Activated CD4-positive, alpha-beta memory T cell treated with anti-CD3 and anti-CD28 coated beads, Interleukin-2, amount 10 ng/mL, durations not matched to agents 7 days and 5 days (primary cell): ENCODE measurements at regions not wholly inside any gene's neighbourhood (a gene's known extent, or its start where the extent isn't known, plus 50 kb on each side); places are given as distances from the start of the nearest gene placed in this dataset.
"Not testable (repeated sequence)": the region's sequence is repeated elsewhere in the genome, so short reads cannot be mapped to it uniquely, and the experiment has no call there.

Experiments
- CTCF ChIA-PET: fragments of 350-600 bp; sonication (Branson Sonifier 250); formaldehyde crosslinking; loops from one replicate; lab custom pipeline; 2021; ENCODE audit warnings: antibody characterized with exemption, inconsistent platforms; lab: Charles Lee
- POLR2A ChIA-PET: fragments of 350-600 bp; sonication (Branson Sonifier 250); formaldehyde crosslinking; loops from one replicate; lab custom pipeline; 2021; ENCODE audit warnings: antibody characterized with exemption; lab: Charles Lee
- DNase-seq: peaks from one replicate; pipeline ENCODE4 v3.0.0-alpha.2; 2020
- H3K27ac Mint-ChIP-seq: one replicate; pipeline ENCODE4 v1.8.0; 2021; ENCODE audit warnings: mild to moderate bottlenecking, mixed read lengths
- H3K27me3 Mint-ChIP-seq: one replicate; pipeline ENCODE4 v1.8.0; 2021; ENCODE audit warnings: mixed read lengths
- H3K36me3 Mint-ChIP-seq: one replicate; pipeline ENCODE4 v1.8.0; 2021; ENCODE audit warnings: low read depth, mixed read lengths
- H3K4me1 Mint-ChIP-seq: one replicate; pipeline ENCODE4 v1.8.0; 2021; ENCODE audit warnings: mixed read lengths
- H3K4me3 Mint-ChIP-seq: one replicate; pipeline ENCODE4 v1.8.0; 2021; ENCODE audit warnings: mild to moderate bottlenecking, mixed read lengths
- H3K9me3 Mint-ChIP-seq: one replicate; pipeline ENCODE4 v1.8.0; 2021; ENCODE audit warnings: mixed read lengths

GRCh38 chr17:72460711-72461110, 339.9 kb downstream of the SOX9 start:
- Mint-ChIP-seq H3K4me1 (no peaks in the 10 kb centered on the region), H3K27ac (no peak overlapping the region), H3K36me3 (no peaks in the 10 kb centered on the region), H3K27me3 (no peaks in the 10 kb centered on the region), H3K4me3 (no peak overlapping the region), H3K9me3 (no peaks in the 10 kb centered on the region)
- no peak for DNase-seq
- CTCF ChIA-PET: no interaction called here
- POLR2A ChIA-PET: no interaction called here

GRCh38 chr17:72461757-72462156, 340.9 kb downstream of the SOX9 start:
- H3K9me3 Mint-ChIP-seq: no peaks in the 10 kb centered on the region
- H3K4me3 Mint-ChIP-seq: no peak overlapping the region
- no peaks in the 10 kb centered on the region for H3K4me1 Mint-ChIP-seq
- no peaks in the 10 kb centered on the region for H3K36me3 Mint-ChIP-seq
- DNase-seq: no peak
- no peaks in the 10 kb centered on the region for H3K27me3 Mint-ChIP-seq
- no peak overlapping the region for H3K27ac Mint-ChIP-seq
- CTCF ChIA-PET: interaction anchor here (0.6 kb wide), 1 partner anchor 890 kb away, joined by 6 read pairs; no protein-coding TSS in a partner anchor
- POLR2A ChIA-PET: no interaction called here

- no peak for DNase-seq
- no peaks in the 10 kb centered on the region for H3K4me1 Mint-ChIP-seq
- no peaks in the 10 kb centered on the region for H3K36me3 Mint-ChIP-seq
- no peak overlapping the region for H3K4me3 Mint-ChIP-seq
- no peak overlapping the region for H3K27ac Mint-ChIP-seq
- POLR2A ChIA-PET: no interaction called here
- CTCF ChIA-PET: no interaction called here
- no peaks in the 10 kb centered on the region for H3K27me3 Mint-ChIP-seq
- no peaks in the 10 kb centered on the region for H3K9me3 Mint-ChIP-seq
These were observed 341.6 kb downstream of the SOX9 start for GRCh38 chr17:72462407-72462806.

GRCh38 chr17:72462814-72463213, 342.0 kb downstream of the SOX9 start:
- CTCF ChIA-PET: no interaction called here

GRCh38 chr17:72463287-72464102, 342.7 kb downstream of the SOX9 start:
- H3K4me1 Mint-ChIP-seq: no peaks in the 10 kb centered on the region
- POLR2A ChIA-PET: no interaction called here
- no peaks in the 10 kb centered on the region for H3K9me3 Mint-ChIP-seq
- no peak overlapping the region for H3K4me3 Mint-ChIP-seq
- H3K36me3 Mint-ChIP-seq: no peaks in the 10 kb centered on the region
- H3K27me3 Mint-ChIP-seq: no peaks in the 10 kb centered on the region
- CTCF ChIA-PET: no interaction called here
- no peak overlapping the region for H3K27ac Mint-ChIP-seq
- no peak for DNase-seq

More at GRCh38 chr17:72462814-72463213, 342.0 kb downstream of the SOX9 start:
- POLR2A ChIA-PET: no interaction called here
- DNase-seq: no peak
- H3K4me1 Mint-ChIP-seq: no peaks in the 10 kb centered on the region
- no peaks in the 10 kb centered on the region for H3K36me3 Mint-ChIP-seq
- H3K4me3 Mint-ChIP-seq: no peak overlapping the region
- no peaks in the 10 kb centered on the region for H3K27me3 Mint-ChIP-seq
- no peak overlapping the region for H3K27ac Mint-ChIP-seq
- H3K9me3 Mint-ChIP-seq: no peaks in the 10 kb centered on the region

- CTCF ChIA-PET, DNase-seq, H3K36me3 Mint-ChIP-seq, H3K4me1 Mint-ChIP-seq, H3K27me3 Mint-ChIP-seq, POLR2A ChIA-PET, H3K4me3 Mint-ChIP-seq, H3K27ac Mint-ChIP-seq, H3K9me3 Mint-ChIP-seq: not testable (repeated sequence)
These were observed 343.4 kb downstream of the SOX9 start for GRCh38 chr17:72464221-72464620.

- Mint-ChIP-seq H3K36me3 (no peaks in the 10 kb centered on the region), H3K4me1 (no peaks in the 10 kb centered on the region), H3K9me3 (no peaks in the 10 kb centered on the region), H3K27me3 (no peaks in the 10 kb centered on the region), H3K4me3 (no peak overlapping the region), H3K27ac (no peak overlapping the region)
- DNase-seq: no peak
- CTCF ChIA-PET: no interaction called here
- POLR2A ChIA-PET: no interaction called here
These were observed 344.6 kb downstream of the SOX9 start for GRCh38 chr17:72465191-72466024.

- no peaks in the 10 kb centered on the region for H3K36me3 Mint-ChIP-seq
- no peaks in the 10 kb centered on the region for H3K4me1 Mint-ChIP-seq
- ChIA-PET CTCF (no interaction called here), POLR2A (no interaction called here)
- H3K9me3 Mint-ChIP-seq: no peaks in the 10 kb centered on the region
- no peaks in the 10 kb centered on the region for H3K27me3 Mint-ChIP-seq
- no peak for DNase-seq
- no peak overlapping the region for H3K27ac Mint-ChIP-seq
- no peak overlapping the region for H3K4me3 Mint-ChIP-seq
These were observed 345.4 kb downstream of the SOX9 start for GRCh38 chr17:72466199-72466598.

- DNase-seq: no peak
- H3K36me3 Mint-ChIP-seq: no peaks in the 10 kb centered on the region
- ChIA-PET CTCF (no interaction called here), POLR2A (no interaction called here)
- no peaks in the 10 kb centered on the region for H3K9me3 Mint-ChIP-seq
- H3K4me3 Mint-ChIP-seq: no peak overlapping the region
- no peaks in the 10 kb centered on the region for H3K27me3 Mint-ChIP-seq
- H3K4me1 Mint-ChIP-seq: no peaks in the 10 kb centered on the region
- H3K27ac Mint-ChIP-seq: no peak overlapping the region
These were observed 345.8 kb downstream of the SOX9 start for GRCh38 chr17:72466606-72467005.

- H3K27me3 Mint-ChIP-seq: no peaks in the 10 kb centered on the region
- H3K27ac Mint-ChIP-seq: no peak overlapping the region
- H3K4me1 Mint-ChIP-seq: no peaks in the 10 kb centered on the region
- ChIA-PET CTCF (no interaction called here), POLR2A (no interaction called here)
- no peaks in the 10 kb centered on the region for H3K9me3 Mint-ChIP-seq
- H3K4me3 Mint-ChIP-seq: no peak overlapping the region
- DNase-seq: no peak
- H3K36me3 Mint-ChIP-seq: no peaks in the 10 kb centered on the region
These were observed 347.2 kb downstream of the SOX9 start for GRCh38 chr17:72467841-72468653.

GRCh38 chr17:72468841-72469240, 348.0 kb downstream of the SOX9 start:
- H3K4me1 Mint-ChIP-seq: no peaks in the 10 kb centered on the region
- POLR2A ChIA-PET: no interaction called here

GRCh38 chr17:72470121-72470705, 349.4 kb downstream of the SOX9 start:
- POLR2A ChIA-PET: no interaction called here
- no peak for DNase-seq
- CTCF ChIA-PET: no interaction called here
- H3K4me3 Mint-ChIP-seq: no peak overlapping the region
- no peaks in the 10 kb centered on the region for H3K4me1 Mint-ChIP-seq
- H3K9me3 Mint-ChIP-seq: no peaks in the 10 kb centered on the region
- H3K36me3 Mint-ChIP-seq: no peaks in the 10 kb centered on the region
- H3K27me3 Mint-ChIP-seq: no peaks in the 10 kb centered on the region
- no peak overlapping the region for H3K27ac Mint-ChIP-seq

More at GRCh38 chr17:72468841-72469240, 348.0 kb downstream of the SOX9 start:
- Mint-ChIP-seq H3K4me3 (no peak overlapping the region), H3K9me3 (no peaks in the 10 kb centered on the region), H3K36me3 (no peaks in the 10 kb centered on the region), H3K27me3 (no peaks in the 10 kb centered on the region), H3K27ac (no peak overlapping the region)
- no peak for DNase-seq
- CTCF ChIA-PET: no interaction called here

GRCh38 chr17:72470734-72471133, 349.9 kb downstream of the SOX9 start:
- Mint-ChIP-seq H3K27ac (no peak overlapping the region), H3K27me3 (no peaks in the 10 kb centered on the region), H3K9me3 (no peaks in the 10 kb centered on the region), H3K4me1 (no peaks in the 10 kb centered on the region), H3K4me3 (no peak overlapping the region), H3K36me3 (no peaks in the 10 kb centered on the region)
- POLR2A ChIA-PET: no interaction called here
- no peak for DNase-seq
- CTCF ChIA-PET: no interaction called here
